HL-60 (cell line): ENCODE measurements at regions not wholly inside any gene's neighbourhood (a gene's known extent, or its start where the extent isn't known, plus 50 kb on each side); places are given as distances from the start of the nearest gene placed in this dataset.

Experiments used
- DNase-seq, 2 experiments: peaks; one replicate each; pipeline ENCODE4 v3.0.0-alpha.2; 2010 to 2020; ENCODE audit warnings: low read depth in 1 of 2, low spot score in 1 of 2
- H3K27ac ChIP-seq: fragments of 250-450 bp; sonication (Bioruptor Pico); replicated peaks from 2 replicates; pipeline ENCODE4 v1.5.1; 2020; ENCODE audit warnings: mild to moderate bottlenecking, moderate library complexity
- H3K27me3 ChIP-seq: fragments of 250-450 bp; sonication (Bioruptor Pico); 2 replicates; pipeline ENCODE4 v1.5.1; 2021; ENCODE audit warnings: mild to moderate bottlenecking, moderate library complexity; ENCODE audit not compliant: insufficient read depth, poor library complexity, severe bottlenecking
- H3K4me3 ChIP-seq: replicated peaks from 2 replicates; pipeline ENCODE4 v1.5.1; 2011; ENCODE audit warnings: mild to moderate bottlenecking, control low read depth, low read length; ENCODE audit not compliant: insufficient read depth
- CTCF ChIP-seq: IDR thresholded peaks from one replicate; pipeline ENCODE4 v1.5.1; 2011; ENCODE audit warnings: low read length, control low read depth, inconsistent platforms; ENCODE audit not compliant: insufficient read depth
- GABPA ChIP-seq: IDR thresholded peaks from 2 replicates; pipeline ENCODE4 v1.6.1; 2012; ENCODE audit warnings: low read depth
- POLR2AphosphoS5 ChIP-seq: IDR thresholded peaks from 2 replicates; pipeline ENCODE4 v1.6.1; 2012; ENCODE audit warnings: low read depth
- SPI1 ChIP-seq: IDR thresholded peaks from 2 replicates; pipeline ENCODE4 v1.6.1; 2012; ENCODE audit warnings: low read depth, mild to moderate bottlenecking, borderline replicate concordance
- TF ChIP-seq, protein P1 (sequence below): IDR thresholded peaks from 2 replicates; pipeline ENCODE4 v1.6.1; 2012; ENCODE audit warnings: low read depth; ENCODE audit not compliant: insufficient replicate concordance

DNA sequence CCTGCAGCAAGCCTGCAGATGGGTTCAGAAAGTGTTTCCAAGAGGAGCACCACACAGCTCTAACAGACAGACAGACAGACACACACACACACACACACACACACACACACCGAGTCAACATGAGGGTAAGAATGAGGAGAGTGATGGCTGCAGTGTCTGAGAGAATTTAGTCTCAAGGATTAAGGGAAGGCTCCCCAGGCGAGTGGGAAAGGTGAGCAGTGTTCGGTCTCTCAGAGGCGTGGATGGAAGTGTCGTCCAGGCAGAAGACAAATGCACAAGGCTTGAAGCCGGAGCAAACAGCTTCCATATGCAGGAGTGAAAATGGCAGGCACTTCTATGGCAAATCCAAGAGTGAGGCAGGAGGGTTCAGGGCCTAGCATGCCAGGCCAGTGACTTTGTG is 770.1 kb downstream of the KCNJ18 start:
- Histone ChIP-seq H3K27me3 (no peaks in the 10 kb centered on the region), H3K27ac (no peak overlapping the region), H3K4me3 (no peak overlapping the region)
- DNase-seq, result no peak
- TF ChIP-seq, protein P1, sequence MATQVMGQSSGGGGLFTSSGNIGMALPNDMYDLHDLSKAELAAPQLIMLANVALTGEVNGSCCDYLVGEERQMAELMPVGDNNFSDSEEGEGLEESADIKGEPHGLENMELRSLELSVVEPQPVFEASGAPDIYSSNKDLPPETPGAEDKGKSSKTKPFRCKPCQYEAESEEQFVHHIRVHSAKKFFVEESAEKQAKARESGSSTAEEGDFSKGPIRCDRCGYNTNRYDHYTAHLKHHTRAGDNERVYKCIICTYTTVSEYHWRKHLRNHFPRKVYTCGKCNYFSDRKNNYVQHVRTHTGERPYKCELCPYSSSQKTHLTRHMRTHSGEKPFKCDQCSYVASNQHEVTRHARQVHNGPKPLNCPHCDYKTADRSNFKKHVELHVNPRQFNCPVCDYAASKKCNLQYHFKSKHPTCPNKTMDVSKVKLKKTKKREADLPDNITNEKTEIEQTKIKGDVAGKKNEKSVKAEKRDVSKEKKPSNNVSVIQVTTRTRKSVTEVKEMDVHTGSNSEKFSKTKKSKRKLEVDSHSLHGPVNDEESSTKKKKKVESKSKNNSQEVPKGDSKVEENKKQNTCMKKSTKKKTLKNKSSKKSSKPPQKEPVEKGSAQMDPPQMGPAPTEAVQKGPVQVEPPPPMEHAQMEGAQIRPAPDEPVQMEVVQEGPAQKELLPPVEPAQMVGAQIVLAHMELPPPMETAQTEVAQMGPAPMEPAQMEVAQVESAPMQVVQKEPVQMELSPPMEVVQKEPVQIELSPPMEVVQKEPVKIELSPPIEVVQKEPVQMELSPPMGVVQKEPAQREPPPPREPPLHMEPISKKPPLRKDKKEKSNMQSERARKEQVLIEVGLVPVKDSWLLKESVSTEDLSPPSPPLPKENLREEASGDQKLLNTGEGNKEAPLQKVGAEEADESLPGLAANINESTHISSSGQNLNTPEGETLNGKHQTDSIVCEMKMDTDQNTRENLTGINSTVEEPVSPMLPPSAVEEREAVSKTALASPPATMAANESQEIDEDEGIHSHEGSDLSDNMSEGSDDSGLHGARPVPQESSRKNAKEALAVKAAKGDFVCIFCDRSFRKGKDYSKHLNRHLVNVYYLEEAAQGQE, result no peak
- TF ChIP-seq GABPA (no peak), POLR2AphosphoS5 (no peak), CTCF (no peak), SPI1 (no peak)

DNA sequence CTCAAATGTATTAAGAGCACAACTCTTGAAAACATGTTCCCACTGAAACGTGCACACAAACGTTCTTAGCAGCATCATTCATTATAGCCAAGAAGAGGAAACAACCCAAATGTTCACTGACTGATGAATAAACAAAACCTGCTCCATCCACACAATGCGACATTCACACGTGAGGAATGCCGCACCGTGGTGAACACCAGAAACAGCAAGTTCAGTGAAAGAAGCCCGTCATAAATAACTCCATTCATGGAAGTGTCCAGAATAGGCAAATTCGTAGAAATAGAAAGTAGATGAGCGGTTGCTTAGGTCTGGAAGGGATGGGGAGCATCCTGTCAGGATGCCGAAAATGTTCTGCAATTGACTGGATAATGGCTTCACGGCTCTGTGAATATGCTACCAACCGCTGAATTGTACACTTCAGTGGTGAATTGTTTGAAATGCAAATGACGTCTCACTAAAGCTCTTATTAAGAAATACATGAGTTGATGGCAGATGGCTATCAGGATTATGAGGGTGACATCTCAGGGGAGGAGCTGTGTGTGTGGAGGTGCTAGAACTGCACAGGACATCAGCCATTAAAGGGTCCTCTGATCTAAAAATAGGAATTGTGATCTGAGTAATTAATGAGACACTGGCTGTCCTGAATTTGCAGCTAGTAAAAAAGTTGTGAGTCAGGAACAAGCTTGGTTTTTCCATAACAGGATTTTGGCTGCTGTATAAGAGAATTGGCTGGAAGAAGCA is 771.0 kb downstream of the KCNJ18 start:
- H3K4me3 ChIP-seq, result no peak overlapping the region
- no peak for DNase-seq
- H3K27me3 ChIP-seq, result no peaks in the 10 kb centered on the region
- TF ChIP-seq POLR2AphosphoS5 (no peak), GABPA (no peak), SPI1 (no peak), CTCF (no peak)
- TF ChIP-seq, protein P1, result no peak
- no peak overlapping the region for H3K27ac ChIP-seq

- Histone ChIP-seq H3K27ac (no peak overlapping the region), H3K27me3 (no peaks in the 10 kb centered on the region), H3K4me3 (no peak overlapping the region)
- DNase-seq, result no peak
- TF ChIP-seq CTCF, result no peak
- no peak for TF ChIP-seq POLR2AphosphoS5
- no peak for TF ChIP-seq SPI1
- TF ChIP-seq GABPA, result no peak
- TF ChIP-seq, protein P1, result no peak
Measured at GRCh38 chr17:22464041-22464440, 771.7 kb downstream of the KCNJ18 start.
